ENCODE measurements at regions not wholly inside any gene's neighbourhood (a gene's known extent, or its start where the extent isn't known, plus 50 kb on each side); places are given as distances from the start of the nearest gene placed in this dataset.

GRCh38 chr10:31720546-31720945, 208.1 kb downstream of the ARHGAP12 start:
- DNase-seq (ENCODE audit: low read depth) = no peak
- no peak overlapping the region for H3K4me3 ChIP-seq (ENCODE audit: low read depth, low read length)
- TF ChIP-seq CTCF (IDR thresholded peaks at IDR 0.05; ENCODE audit: insufficient read depth, low read length) = no peak

- no peak overlapping the region for H3K4me3 ChIP-seq (ENCODE audit: low read depth, low read length)
- TF ChIP-seq CTCF (IDR thresholded peaks at IDR 0.05; ENCODE audit: insufficient read depth, low read length) = no peak
- DNase-seq (ENCODE audit: low read depth) = no peak
Observed at GRCh38 chr10:31709476-31709875, 219.2 kb downstream of the ARHGAP12 start.

- H3K4me3 ChIP-seq (ENCODE audit: low read depth, low read length) = no peak overlapping the region
- peak; percentile 24 for TF ChIP-seq CTCF (IDR thresholded peaks at IDR 0.05; ENCODE audit: insufficient read depth, low read length)
- peak; percentile 37 for DNase-seq (ENCODE audit: low read depth)
Observed at GRCh38 chr10:31709028-31709427, 219.6 kb downstream of the ARHGAP12 start.

GRCh38 chr10:31708474-31708873, 220.2 kb downstream of the ARHGAP12 start:
- DNase-seq (ENCODE audit: low read depth) = peak; percentile 40
- H3K4me3 ChIP-seq (ENCODE audit: low read depth, low read length) = no peak overlapping the region
- no peak for TF ChIP-seq CTCF (IDR thresholded peaks at IDR 0.05; ENCODE audit: insufficient read depth, low read length)

- H3K4me3 ChIP-seq (ENCODE audit: low read depth, low read length) = no peak overlapping the region
- no peak for DNase-seq (ENCODE audit: low read depth)
- TF ChIP-seq CTCF (IDR thresholded peaks at IDR 0.05; ENCODE audit: insufficient read depth, low read length) = no peak
Observed at GRCh38 chr10:31708046-31708445, 220.6 kb downstream of the ARHGAP12 start.

- H3K4me3 ChIP-seq (ENCODE audit: low read depth, low read length) = no peak overlapping the region
- no peak for TF ChIP-seq CTCF (IDR thresholded peaks at IDR 0.05; ENCODE audit: insufficient read depth, low read length)
- peak; percentile 77 for DNase-seq (ENCODE audit: low read depth)
Observed at GRCh38 chr10:31707093-31708039, 221.3 kb downstream of the ARHGAP12 start.
